Chondrocyte (in vitro differentiated cells): ENCODE measurements at regions not wholly inside any gene's neighbourhood (a gene's known extent, or its start where the extent isn't known, plus 50 kb on each side); places are given as distances from the start of the nearest gene placed in this dataset.

ENCODE experiments used
- DNase-seq: peaks from one replicate; pipeline ENCODE4 v3.0.0; 2021; ENCODE audit warnings: mixed read lengths, low spot score
- H3K27ac Mint-ChIP-seq: one replicate; pipeline ENCODE4 v1.8.0; 2021; ENCODE audit warnings: mild to moderate bottlenecking, moderate library complexity, mixed read lengths; ENCODE audit not compliant: unreplicated experiment
- H3K27me3 Mint-ChIP-seq: 2 replicates; pipeline ENCODE4 v1.8.0; 2021; ENCODE audit warnings: low read depth, mixed read lengths
- H3K36me3 Mint-ChIP-seq: 2 replicates; pipeline ENCODE4 v1.8.0; 2021; ENCODE audit warnings: low read depth, mixed read lengths
- H3K4me1 Mint-ChIP-seq: 2 replicates; pipeline ENCODE4 v1.8.0; 2021; ENCODE audit warnings: low read depth, mild to moderate bottlenecking, mixed read lengths
- H3K4me3 Mint-ChIP-seq: one replicate; pipeline ENCODE4 v1.8.0; 2021; ENCODE audit warnings: mild to moderate bottlenecking, moderate library complexity, mixed read lengths; ENCODE audit not compliant: unreplicated experiment
- H3K9me3 Mint-ChIP-seq: 2 replicates; pipeline ENCODE4 v1.8.0; 2021; ENCODE audit warnings: low read depth, mixed read lengths
- CTCF ChIP-seq: fragments of 200-600 bp; sonication (generic); IDR thresholded peaks from 2 replicates; pipeline ENCODE4 v1.5.0; 2021; ENCODE audit warnings: antibody characterized with exemption, mild to moderate bottlenecking, moderate library complexity

- Mint-ChIP-seq H3K9me3 (no peaks in the 10 kb centered on the region), H3K27ac (peak overlapping the region; percentile 91), H3K4me3 (no peak overlapping the region), H3K36me3 (peaks cover 1% of the 10 kb centered on the region), H3K4me1 (peaks cover 68% of the 10 kb centered on the region), H3K27me3 (no peaks in the 10 kb centered on the region)
- no peak for DNase-seq
- no peak for TF ChIP-seq CTCF
Measured at GRCh38 chr2:133818661-133819060, 250.4 kb upstream of the NCKAP5 start.

DNA sequence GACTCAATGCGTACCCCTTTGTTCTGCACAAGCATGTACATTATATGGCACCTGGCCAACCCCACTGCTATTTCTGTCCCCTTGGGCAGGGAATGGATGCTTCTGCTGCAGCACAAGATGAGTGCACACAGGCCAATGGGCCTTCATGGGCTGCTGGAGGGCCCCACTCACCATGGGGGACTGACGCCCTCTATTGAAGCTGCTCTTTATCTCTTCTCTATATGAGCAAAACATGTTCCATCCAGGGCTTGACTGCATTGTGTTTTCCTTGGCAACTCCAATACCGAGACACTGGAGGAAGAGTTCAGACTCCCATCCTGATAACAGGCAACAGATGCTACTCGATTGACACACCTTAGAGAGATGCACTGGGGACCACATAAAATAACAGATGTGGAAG is 251.6 kb upstream of the NCKAP5 start:
- TF ChIP-seq CTCF = no peak
- DNase-seq = no peak
- Mint-ChIP-seq H3K4me3 (no peak overlapping the region), H3K27ac (no peak overlapping the region), H3K9me3 (no peaks in the 10 kb centered on the region), H3K36me3 (no peaks in the 10 kb centered on the region), H3K4me1 (peaks cover 63% of the 10 kb centered on the region), H3K27me3 (no peaks in the 10 kb centered on the region)

- Mint-ChIP-seq H3K4me1 (peaks cover 53% of the 10 kb centered on the region), H3K4me3 (no peak overlapping the region), H3K27me3 (no peaks in the 10 kb centered on the region), H3K36me3 (no peaks in the 10 kb centered on the region), H3K27ac (peak overlapping the region; percentile 74), H3K9me3 (no peaks in the 10 kb centered on the region)
- TF ChIP-seq CTCF = no peak
- no peak for DNase-seq
Measured at GRCh38 chr2:133821107-133821760, 253.0 kb upstream of the NCKAP5 start.

DNA sequence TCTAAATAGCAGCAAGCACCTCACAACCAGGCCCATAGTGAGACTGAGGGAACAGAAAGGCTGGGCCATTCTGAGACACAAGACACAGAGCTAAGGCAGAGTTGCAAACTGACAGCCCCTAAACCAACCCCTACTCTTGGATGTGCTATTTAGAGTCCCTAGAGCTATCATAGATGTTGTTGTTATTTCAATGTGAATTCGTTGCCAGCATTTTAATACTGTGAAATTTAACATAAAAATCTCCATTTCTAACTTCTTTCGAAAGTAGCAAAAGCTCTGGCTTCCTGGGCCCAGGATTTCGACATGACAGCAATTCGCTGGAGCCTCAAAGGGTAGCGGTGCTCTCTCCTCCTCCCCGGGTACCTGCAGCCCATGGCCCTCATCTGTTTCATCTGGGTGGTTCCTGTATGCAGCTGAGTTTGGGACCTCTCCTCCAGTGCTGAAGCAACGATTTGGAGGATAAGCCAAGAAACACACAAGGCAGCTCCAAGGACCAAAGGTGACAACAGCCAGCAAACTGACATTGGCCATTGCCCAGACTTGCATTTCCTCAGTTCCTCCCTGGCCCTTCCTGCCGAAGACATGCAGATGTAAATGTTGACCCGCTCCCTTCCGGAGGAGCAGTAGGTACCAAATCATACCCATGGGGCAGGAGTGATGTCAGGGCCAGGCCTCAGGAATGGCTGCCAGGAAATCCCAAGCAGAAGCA is 254.4 kb upstream of the NCKAP5 start:
- Mint-ChIP-seq H3K27me3 (no peaks in the 10 kb centered on the region), H3K4me3 (no peak overlapping the region), H3K36me3 (no peaks in the 10 kb centered on the region), H3K27ac (no peak overlapping the region), H3K4me1 (peaks cover 39% of the 10 kb centered on the region), H3K9me3 (no peaks in the 10 kb centered on the region)
- DNase-seq = no peak
- no peak for TF ChIP-seq CTCF

- no peak for DNase-seq
- H3K27me3 Mint-ChIP-seq = no peaks in the 10 kb centered on the region
- no peak overlapping the region for H3K4me3 Mint-ChIP-seq
- H3K36me3 Mint-ChIP-seq = no peaks in the 10 kb centered on the region
- peaks cover 34% of the 10 kb centered on the region for H3K4me1 Mint-ChIP-seq
- no peak overlapping the region for H3K27ac Mint-ChIP-seq
- H3K9me3 Mint-ChIP-seq = no peaks in the 10 kb centered on the region
- TF ChIP-seq CTCF = no peak
Measured at GRCh38 chr2:133823226-133823550, 254.9 kb upstream of the NCKAP5 start.
